Erythroblast (primary cell): ENCODE measurements at regions not wholly inside any gene's neighbourhood (a gene's known extent, or its start where the extent isn't known, plus 50 kb on each side); places are given as distances from the start of the nearest gene placed in this dataset.

Source experiments
- GATA1 ChIP-seq: IDR thresholded peaks from 2 replicates; pipeline ENCODE4 v1.6.1; 2011; ENCODE audit warnings: low read depth, mild to moderate bottlenecking, control low read depth, low read length, moderate library complexity
- POLR2A ChIP-seq: IDR thresholded peaks from 2 replicates; pipeline ENCODE4 v1.6.1; 2011; ENCODE audit warnings: mild to moderate bottlenecking, low read length

DNA sequence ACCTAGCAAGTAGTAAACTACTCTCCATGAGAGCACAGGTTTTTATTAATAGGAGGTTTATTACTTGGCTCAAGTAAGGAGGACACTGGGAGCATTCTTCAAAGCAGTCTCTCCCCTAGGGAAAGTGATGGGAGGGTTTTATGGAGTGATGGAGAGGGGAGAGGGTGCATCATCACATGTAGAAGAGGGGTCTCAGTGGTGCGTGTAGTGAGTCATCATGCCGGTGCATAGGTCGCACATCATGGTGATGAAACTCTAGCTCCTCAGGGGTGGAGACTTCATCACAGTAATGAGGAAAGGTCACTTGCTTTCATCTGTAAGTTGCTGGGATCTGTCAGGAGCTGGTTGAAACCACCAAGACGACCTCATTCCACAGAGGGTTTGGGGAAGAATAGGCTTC lies 210.8 kb upstream of the UBL3 start:
- TF ChIP-seq POLR2A (no peak), GATA1 (no peak)
